ENCODE measurements at regions not wholly inside any gene's neighbourhood (a gene's known extent, or its start where the extent isn't known, plus 50 kb on each side); places are given as distances from the start of the nearest gene placed in this dataset.

DNA sequence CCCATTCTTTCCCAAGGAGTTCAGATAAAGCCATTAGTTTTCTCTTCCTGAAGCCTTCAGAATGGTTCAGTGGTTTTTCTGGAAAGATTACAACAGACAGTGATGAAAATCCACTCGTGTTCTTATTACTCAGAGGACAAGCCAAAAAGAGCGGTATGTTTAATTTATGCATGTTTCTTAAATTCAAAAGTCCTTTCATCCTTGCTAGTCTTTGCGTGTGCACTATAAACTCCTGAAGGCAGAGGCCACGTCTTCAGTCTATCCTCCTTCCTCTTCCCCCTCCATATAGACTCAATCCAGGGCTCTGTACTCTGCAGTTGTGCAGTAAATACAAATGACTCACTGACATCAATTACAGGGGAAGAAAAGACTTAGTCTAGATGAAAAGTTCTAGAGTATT, 409.2 kb upstream of the PLXNA2 start:
- H3K4me3 ChIP-seq (ENCODE audit: low read depth in 1 of 5, low read length in 5 of 5), result no peak overlapping the region
- peaks cover 0 to 4% (median 0%) of the 10 kb centered on the region in 5 donors for H3K27me3 ChIP-seq (ENCODE audit: control insufficient read depth in 5 of 5, insufficient read depth in 4 of 5, low read length in 5 of 5)
- no peaks in the 10 kb centered on the region for H3K36me3 ChIP-seq (ENCODE audit: control insufficient read depth in 5 of 5, insufficient read depth in 5 of 5, low read length in 5 of 5)
- H3K9me3 ChIP-seq (ENCODE audit: control insufficient read depth in 5 of 5, low read length in 5 of 5), result no peaks in the 10 kb centered on the region
- H3K27ac ChIP-seq (ENCODE audit: low read depth, low read length), result no peak overlapping the region
- H3K4me1 ChIP-seq (ENCODE audit: control insufficient read depth in 5 of 5, insufficient read depth in 5 of 5, low read length in 5 of 5), result peaks cover 0 to 3% (median 0%) of the 10 kb centered on the region in 5 donors
- no peak overlapping the region for H3K9ac ChIP-seq (ENCODE audit: low read length in 5 of 5)

DNA sequence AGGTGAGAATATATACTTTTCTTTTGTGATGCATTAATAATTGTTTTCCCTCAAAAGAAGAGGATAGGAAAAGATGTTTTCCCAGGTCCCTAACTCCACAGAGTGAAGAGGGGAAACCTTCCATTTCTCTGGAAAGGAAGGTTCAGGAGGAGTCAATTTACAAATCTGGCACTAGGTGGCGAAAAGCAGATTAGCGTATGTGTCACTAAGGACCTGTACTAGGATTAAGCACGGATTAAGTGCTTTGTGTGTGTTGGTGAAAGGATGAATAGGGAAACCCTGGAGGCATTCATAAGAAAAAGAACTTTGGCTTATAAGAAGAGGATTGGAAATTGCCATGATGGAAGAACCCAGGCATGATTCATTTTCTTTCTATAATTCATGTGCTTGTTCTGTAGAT, 410.1 kb upstream of the PLXNA2 start:
- Histone ChIP-seq H3K9me3 (ENCODE audit: control insufficient read depth in 5 of 5, low read length in 5 of 5) (no peaks in the 10 kb centered on the region), H3K4me1 (ENCODE audit: control insufficient read depth in 5 of 5, insufficient read depth in 5 of 5, low read length in 5 of 5) (peaks cover 0 to 3% (median 0%) of the 10 kb centered on the region in 5 donors), H3K36me3 (ENCODE audit: control insufficient read depth in 5 of 5, insufficient read depth in 5 of 5, low read length in 5 of 5) (no peaks in the 10 kb centered on the region), H3K27me3 (ENCODE audit: control insufficient read depth in 5 of 5, insufficient read depth in 4 of 5, low read length in 5 of 5) (no peaks in the 10 kb centered on the region), H3K27ac (ENCODE audit: low read depth, low read length) (no peak overlapping the region), H3K4me3 (ENCODE audit: low read depth in 1 of 5, low read length in 5 of 5) (no peak overlapping the region), H3K9ac (ENCODE audit: low read length in 5 of 5) (no peak overlapping the region)

DNA sequence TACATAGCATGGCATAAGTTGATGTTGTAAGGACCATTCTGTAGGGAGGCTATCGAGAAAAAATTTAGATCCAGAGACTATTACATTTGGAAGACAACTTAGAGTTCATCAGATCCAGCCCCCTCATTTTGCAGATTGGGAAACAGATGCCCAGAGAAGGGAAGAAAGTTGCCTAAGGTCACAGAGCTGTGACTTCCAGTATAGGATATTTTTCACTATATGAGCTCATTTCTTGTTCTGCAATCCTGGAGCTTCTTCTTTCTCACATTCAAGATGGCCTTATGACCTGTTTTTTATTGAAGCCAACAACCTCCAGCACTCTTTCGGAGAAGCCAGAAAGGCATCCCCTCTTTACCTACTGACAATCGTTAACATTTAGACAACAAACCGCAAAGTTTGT, 421.8 kb upstream of the PLXNA2 start:
- Histone ChIP-seq H3K4me1 (ENCODE audit: control insufficient read depth in 5 of 5, insufficient read depth in 5 of 5, low read length in 5 of 5) (no peaks in the 10 kb centered on the region), H3K27ac (ENCODE audit: low read depth, low read length) (no peak overlapping the region), H3K9ac (ENCODE audit: low read length in 5 of 5) (no peak overlapping the region), H3K36me3 (ENCODE audit: control insufficient read depth in 5 of 5, insufficient read depth in 5 of 5, low read length in 5 of 5) (no peaks in the 10 kb centered on the region), H3K4me3 (ENCODE audit: low read depth in 1 of 5, low read length in 5 of 5) (no peak overlapping the region), H3K9me3 (ENCODE audit: control insufficient read depth in 5 of 5, low read length in 5 of 5) (no peaks in the 10 kb centered on the region), H3K27me3 (ENCODE audit: control insufficient read depth in 5 of 5, insufficient read depth in 4 of 5, low read length in 5 of 5) (no peaks in the 10 kb centered on the region)

- Histone ChIP-seq H3K9me3 (ENCODE audit: control insufficient read depth in 5 of 5, low read length in 5 of 5) (no peaks in the 10 kb centered on the region), H3K27ac (ENCODE audit: low read depth, low read length) (no peak overlapping the region), H3K9ac (ENCODE audit: low read length in 5 of 5) (no peak overlapping the region), H3K36me3 (ENCODE audit: control insufficient read depth in 5 of 5, insufficient read depth in 5 of 5, low read length in 5 of 5) (no peaks in the 10 kb centered on the region), H3K4me1 (ENCODE audit: control insufficient read depth in 5 of 5, insufficient read depth in 5 of 5, low read length in 5 of 5) (no peaks in the 10 kb centered on the region), H3K4me3 (ENCODE audit: low read depth in 1 of 5, low read length in 5 of 5) (no peak overlapping the region), H3K27me3 (ENCODE audit: control insufficient read depth in 5 of 5, insufficient read depth in 4 of 5, low read length in 5 of 5) (no peaks in the 10 kb centered on the region)
These were observed 424.8 kb upstream of the PLXNA2 start for GRCh38 chr1:208668991-208669390.

DNA sequence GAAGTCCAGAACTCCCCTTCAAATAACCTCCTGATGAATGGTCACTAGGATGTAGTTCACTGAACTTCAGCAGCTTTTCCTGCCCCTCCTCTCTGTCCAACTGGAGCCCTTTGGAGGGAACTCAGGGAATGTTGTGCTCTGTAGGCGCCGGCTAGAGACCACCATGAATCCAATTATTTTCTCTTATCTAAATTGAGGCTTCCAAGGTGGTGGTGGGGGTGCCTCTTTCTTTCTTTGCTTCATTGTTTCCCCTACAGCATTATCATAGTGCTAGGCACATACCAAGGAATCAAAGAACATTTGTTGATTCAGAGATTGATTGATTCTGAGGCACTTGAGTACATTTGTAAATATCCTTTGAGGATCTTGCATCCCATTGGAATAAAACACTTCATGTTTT, 426.6 kb upstream of the PLXNA2 start:
- H3K27me3 ChIP-seq (ENCODE audit: control insufficient read depth in 5 of 5, insufficient read depth in 4 of 5, low read length in 5 of 5), result no peaks in the 10 kb centered on the region
- no peaks in the 10 kb centered on the region for H3K36me3 ChIP-seq (ENCODE audit: control insufficient read depth in 5 of 5, insufficient read depth in 5 of 5, low read length in 5 of 5)
- H3K4me3 ChIP-seq (ENCODE audit: low read depth in 1 of 5, low read length in 5 of 5), result no peak overlapping the region
- no peaks in the 10 kb centered on the region for H3K9me3 ChIP-seq (ENCODE audit: control insufficient read depth in 5 of 5, low read length in 5 of 5)
- H3K4me1 ChIP-seq (ENCODE audit: control insufficient read depth in 5 of 5, insufficient read depth in 5 of 5, low read length in 5 of 5), result no peaks in the 10 kb centered on the region
- no peak overlapping the region for H3K9ac ChIP-seq (ENCODE audit: low read length in 5 of 5)
- no peak overlapping the region for H3K27ac ChIP-seq (ENCODE audit: low read depth, low read length)

DNA sequence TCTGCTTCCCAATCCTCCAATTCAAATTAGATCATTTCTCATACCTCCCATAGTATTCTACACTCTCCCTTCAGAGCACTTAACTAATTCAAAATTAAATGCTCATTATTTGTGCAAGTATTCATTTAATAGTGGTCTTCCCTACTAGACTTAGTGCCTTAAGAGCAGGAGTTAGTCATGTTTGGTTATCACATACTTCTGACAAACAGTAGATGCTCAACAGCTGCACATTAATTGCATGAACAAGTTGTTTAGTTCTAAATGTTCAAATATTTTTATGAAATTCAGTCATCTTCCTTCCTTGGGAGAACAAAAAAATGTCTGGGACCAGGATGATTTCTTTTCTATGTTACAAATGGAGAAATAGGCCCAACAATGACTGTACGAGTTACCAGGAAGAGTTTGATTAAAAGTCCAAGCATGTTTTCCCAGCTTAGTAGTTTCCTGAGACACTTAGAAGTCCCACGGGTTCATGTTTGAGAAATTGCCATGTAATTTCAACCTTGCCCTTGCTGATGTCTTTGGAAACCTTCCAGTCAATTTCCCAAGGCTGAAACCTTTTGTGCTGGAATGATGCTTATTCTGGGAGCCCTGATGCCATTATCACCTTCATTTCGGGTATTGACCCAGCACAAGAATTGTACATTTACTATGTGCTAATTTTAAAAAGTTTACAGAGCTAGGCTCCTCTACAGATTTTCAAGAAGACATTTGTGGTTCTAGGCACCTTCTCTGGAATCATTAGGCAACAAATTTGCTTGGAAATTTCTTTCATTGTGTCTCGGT, 437.9 kb upstream of the PLXNA2 start:
- Histone ChIP-seq H3K27ac (ENCODE audit: low read depth, low read length) (no peak overlapping the region), H3K27me3 (ENCODE audit: control insufficient read depth in 5 of 5, insufficient read depth in 4 of 5, low read length in 5 of 5) (no peaks in the 10 kb centered on the region)

DNA sequence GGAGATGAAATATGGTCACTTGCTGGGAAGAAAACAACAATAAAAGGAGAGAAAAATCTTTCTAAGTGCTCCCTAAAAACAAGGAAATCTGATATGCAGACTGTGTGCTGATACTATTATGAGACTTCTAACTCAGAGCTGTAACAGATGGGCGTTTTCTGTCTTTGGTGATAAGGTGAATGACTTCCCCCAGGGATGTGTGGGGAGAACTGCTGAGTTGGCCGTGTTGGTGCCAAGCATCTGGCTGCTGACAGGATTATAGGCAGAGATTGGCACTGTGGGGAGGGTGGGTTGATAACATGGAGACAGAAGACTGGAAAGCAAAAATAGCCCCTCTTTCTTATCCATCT, 438.5 kb upstream of the PLXNA2 start:
- H3K4me3 ChIP-seq (ENCODE audit: low read depth in 1 of 5, low read length in 5 of 5), result no peak overlapping the region
- H3K27ac ChIP-seq (ENCODE audit: low read depth, low read length), result no peak overlapping the region
- H3K9ac ChIP-seq (ENCODE audit: low read length in 5 of 5), result no peak overlapping the region
- peaks cover 0 to 15% (median 6%) of the 10 kb centered on the region in 5 donors for H3K4me1 ChIP-seq (ENCODE audit: control insufficient read depth in 5 of 5, insufficient read depth in 5 of 5, low read length in 5 of 5)
- no peaks in the 10 kb centered on the region for H3K36me3 ChIP-seq (ENCODE audit: control insufficient read depth in 5 of 5, insufficient read depth in 5 of 5, low read length in 5 of 5)
- H3K9me3 ChIP-seq (ENCODE audit: control insufficient read depth in 5 of 5, low read length in 5 of 5), result no peaks in the 10 kb centered on the region
- no peaks in the 10 kb centered on the region for H3K27me3 ChIP-seq (ENCODE audit: control insufficient read depth in 5 of 5, insufficient read depth in 4 of 5, low read length in 5 of 5)

More for the DNA sequence above, 437.9 kb upstream of the PLXNA2 start:
- H3K9ac ChIP-seq (ENCODE audit: low read length in 5 of 5), result no peak overlapping the region
- peaks cover 0 to 15% (median 6%) of the 10 kb centered on the region in 5 donors for H3K4me1 ChIP-seq (ENCODE audit: control insufficient read depth in 5 of 5, insufficient read depth in 5 of 5, low read length in 5 of 5)
- H3K36me3 ChIP-seq (ENCODE audit: control insufficient read depth in 5 of 5, insufficient read depth in 5 of 5, low read length in 5 of 5), result no peaks in the 10 kb centered on the region
- no peak overlapping the region for H3K4me3 ChIP-seq (ENCODE audit: low read depth in 1 of 5, low read length in 5 of 5)
- H3K9me3 ChIP-seq (ENCODE audit: control insufficient read depth in 5 of 5, low read length in 5 of 5), result no peaks in the 10 kb centered on the region

GRCh38 chr1:208683141-208683540, 439.0 kb upstream of the PLXNA2 start:
- Histone ChIP-seq H3K4me3 (ENCODE audit: low read depth in 1 of 5, low read length in 5 of 5) (no peak overlapping the region), H3K27me3 (ENCODE audit: control insufficient read depth in 5 of 5, insufficient read depth in 4 of 5, low read length in 5 of 5) (no peaks in the 10 kb centered on the region), H3K9me3 (ENCODE audit: control insufficient read depth in 5 of 5, low read length in 5 of 5) (no peaks in the 10 kb centered on the region), H3K4me1 (ENCODE audit: control insufficient read depth in 5 of 5, insufficient read depth in 5 of 5, low read length in 5 of 5) (peaks cover 0 to 15% (median 6%) of the 10 kb centered on the region in 5 donors), H3K36me3 (ENCODE audit: control insufficient read depth in 5 of 5, insufficient read depth in 5 of 5, low read length in 5 of 5) (no peaks in the 10 kb centered on the region), H3K27ac (ENCODE audit: low read depth, low read length) (no peak overlapping the region), H3K9ac (ENCODE audit: low read length in 5 of 5) (no peak overlapping the region)

DNA sequence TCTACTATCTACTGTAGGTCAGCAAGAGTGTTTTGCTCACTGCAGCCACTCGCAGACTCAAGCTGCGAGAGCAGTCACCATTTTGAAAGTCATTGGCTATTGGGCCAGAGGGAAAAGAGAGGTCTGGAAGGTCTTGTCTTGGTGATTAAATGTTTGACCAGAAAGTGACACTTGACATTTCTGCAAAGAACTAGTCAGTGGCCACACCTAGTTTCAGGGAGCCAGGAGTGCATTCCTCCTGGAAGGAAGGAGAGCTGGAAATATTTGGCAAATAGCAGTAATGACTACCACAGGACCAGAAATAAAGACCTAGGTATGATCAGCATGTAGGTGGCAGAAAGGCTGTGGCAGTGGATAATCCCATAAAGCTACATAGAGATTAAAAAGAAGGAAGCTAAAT, 440.0 kb upstream of the PLXNA2 start:
- no peaks in the 10 kb centered on the region for H3K27me3 ChIP-seq (ENCODE audit: control insufficient read depth in 5 of 5, insufficient read depth in 4 of 5, low read length in 5 of 5)
- H3K9me3 ChIP-seq (ENCODE audit: control insufficient read depth in 5 of 5, low read length in 5 of 5), result no peaks in the 10 kb centered on the region
- H3K27ac ChIP-seq (ENCODE audit: low read depth, low read length), result no peak overlapping the region
- H3K36me3 ChIP-seq (ENCODE audit: control insufficient read depth in 5 of 5, insufficient read depth in 5 of 5, low read length in 5 of 5), result no peaks in the 10 kb centered on the region
- H3K4me1 ChIP-seq (ENCODE audit: control insufficient read depth in 5 of 5, insufficient read depth in 5 of 5, low read length in 5 of 5), result peaks cover 0 to 15% (median 6%) of the 10 kb centered on the region in 5 donors
- no peak overlapping the region for H3K4me3 ChIP-seq (ENCODE audit: low read depth in 1 of 5, low read length in 5 of 5)
- H3K9ac ChIP-seq (ENCODE audit: low read length in 5 of 5), result no peak overlapping the region

GRCh38 chr1:208686592-208686991, 442.4 kb upstream of the PLXNA2 start:
- Histone ChIP-seq H3K36me3 (ENCODE audit: control insufficient read depth in 5 of 5, insufficient read depth in 5 of 5, low read length in 5 of 5) (no peaks in the 10 kb centered on the region), H3K4me3 (ENCODE audit: low read depth in 1 of 5, low read length in 5 of 5) (no peak overlapping the region)

More at GRCh38 chr1:208686592-208686991, 442.4 kb upstream of the PLXNA2 start:
- no peak overlapping the region for H3K27ac ChIP-seq (ENCODE audit: low read depth, low read length)
- H3K9ac ChIP-seq (ENCODE audit: low read length in 5 of 5), result no peak overlapping the region
- no peaks in the 10 kb centered on the region for H3K9me3 ChIP-seq (ENCODE audit: control insufficient read depth in 5 of 5, low read length in 5 of 5)
- H3K4me1 ChIP-seq (ENCODE audit: control insufficient read depth in 5 of 5, insufficient read depth in 5 of 5, low read length in 5 of 5), result peaks cover 0 to 11% (median 6%) of the 10 kb centered on the region in 5 donors
- H3K27me3 ChIP-seq (ENCODE audit: control insufficient read depth in 5 of 5, insufficient read depth in 4 of 5, low read length in 5 of 5), result no peaks in the 10 kb centered on the region
